Sigmoid colon (tissue), 6 donors: ENCODE measurements at regions not wholly inside any gene's neighbourhood (a gene's known extent, or its start where the extent isn't known, plus 50 kb on each side); places are given as distances from the start of the nearest gene placed in this dataset.

Source experiments
- DNase-seq: peaks from one replicate; pipeline ENCODE4 v3.0.0-alpha.2; 2019
- H3K27ac ChIP-seq, 4 donors: fragments of 200-600 bp; sonication (generic); one replicate each; pipeline ENCODE4 v1.5.1; 2016 to 2019; ENCODE audit warnings: mild to moderate bottlenecking in 1 of 4
- H3K27me3 ChIP-seq, 3 donors: fragments of 200-600 bp; sonication (generic); one replicate each; pipeline ENCODE4 v1.5.1; 2019; ENCODE audit warnings: mild to moderate bottlenecking in 1 of 3
- H3K36me3 ChIP-seq, 4 donors: fragments of 200-600 bp; sonication (generic); one replicate each; pipeline ENCODE4 v1.5.1; 2016 to 2019
- H3K4me1 ChIP-seq, 4 donors: fragments of 200-600 bp; sonication (generic); one replicate each; pipeline ENCODE4 v1.5.1; 2017 to 2019
- H3K4me3 ChIP-seq, 4 donors: fragments of 200-600 bp; sonication (generic); one replicate each; pipeline ENCODE4 v1.5.1; 2017 to 2019; ENCODE audit warnings: mild to moderate bottlenecking in 2 of 4, moderate library complexity in 1 of 4
- H3K9me3 ChIP-seq, 4 donors: fragments of 200-600 bp in 3 of 4; sonication (generic) in 3 of 4; one replicate each; pipeline versions ENCODE4 v1.5.1 to v1.6.1; 2013 to 2019
- EP300 ChIP-seq, 4 donors: sonication (generic); formaldehyde crosslinking; IDR thresholded peaks; one replicate each; pipeline ENCODE4 v1.6.1; 2017; ENCODE audit warnings: antibody characterized with exemption in 4 of 4
- POLR2A ChIP-seq, 2 donors: fragments of 450-650 bp; IDR thresholded peaks; one replicate each; pipeline ENCODE4 v1.6.1; 2016; ENCODE audit warnings: antibody characterized with exemption in 2 of 2, mild to moderate bottlenecking in 2 of 2, moderate library complexity in 2 of 2
- POLR2AphosphoS5 ChIP-seq, 4 donors: sonication (generic); formaldehyde crosslinking; IDR thresholded peaks; one replicate each; pipeline ENCODE4 v1.6.1; 2017; ENCODE audit warnings: antibody characterized with exemption in 4 of 4
- WGBS, 2 donors: extraction: QIAGEN DNeasy Blood & Tissue Kit; methylation state at CpG; one replicate each; pipeline ENCODE4 v1.1.7; 2013; 5-methylcytosine and 5-hydroxymethylcytosine counted together
- intact Hi-C: fragments of 100-400 bp; cut with DNase I; formaldehyde crosslinking; loops from one replicate; pipeline ENCODE4 v1.15.1; 2023
- TF ChIP-seq, protein P1 (sequence below), 4 experiments: fragments of 450-650 bp in 3 of 4; fragments of 200-600 bp in 1 of 4; IDR thresholded peaks; one replicate each; pipeline ENCODE4 v1.5.1; 2016 to 2019; ENCODE audit warnings: antibody characterized with exemption in 4 of 4, mild to moderate bottlenecking in 3 of 4, moderate library complexity in 2 of 4
- donor health status: healthy with polysubstance abuse.
- donor health status: healthy.

DNA sequence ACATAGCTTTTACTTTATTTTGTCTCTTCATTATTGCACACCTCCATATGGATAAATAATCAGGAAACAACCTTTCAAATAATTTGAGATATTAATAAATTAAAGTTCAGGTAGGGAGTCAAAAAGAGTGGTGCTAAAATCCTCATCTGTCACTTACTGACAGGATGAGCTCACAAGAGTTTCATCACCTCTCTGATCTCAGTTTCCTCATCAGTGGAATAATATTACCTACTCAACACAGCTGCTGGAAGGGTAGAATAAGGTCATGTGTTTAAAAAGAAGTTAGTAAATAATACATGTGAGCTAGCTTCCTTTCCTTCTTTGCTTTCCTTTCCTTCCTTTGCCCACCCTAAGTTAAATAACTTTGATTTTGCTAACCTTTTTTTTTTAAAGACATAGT, 61.9 kb downstream of the RDH14 start:
- intact Hi-C loops, result no loop called here
- no peak for DNase-seq
- no peaks in the 10 kb centered on the region for H3K36me3 ChIP-seq
- H3K27me3 ChIP-seq, result no peaks in the 10 kb centered on the region
- H3K27ac ChIP-seq, result no peak overlapping the region
- H3K4me3 ChIP-seq, result no peak overlapping the region
- no peaks in the 10 kb centered on the region for H3K4me1 ChIP-seq
- TF ChIP-seq EP300 (IDR thresholded peaks at IDR 0.05), result no peak
- no peak for TF ChIP-seq POLR2A (IDR thresholded peaks at IDR 0.05)
- TF ChIP-seq POLR2AphosphoS5 (IDR thresholded peaks at IDR 0.05), result no peak
- TF ChIP-seq, protein P1, sequence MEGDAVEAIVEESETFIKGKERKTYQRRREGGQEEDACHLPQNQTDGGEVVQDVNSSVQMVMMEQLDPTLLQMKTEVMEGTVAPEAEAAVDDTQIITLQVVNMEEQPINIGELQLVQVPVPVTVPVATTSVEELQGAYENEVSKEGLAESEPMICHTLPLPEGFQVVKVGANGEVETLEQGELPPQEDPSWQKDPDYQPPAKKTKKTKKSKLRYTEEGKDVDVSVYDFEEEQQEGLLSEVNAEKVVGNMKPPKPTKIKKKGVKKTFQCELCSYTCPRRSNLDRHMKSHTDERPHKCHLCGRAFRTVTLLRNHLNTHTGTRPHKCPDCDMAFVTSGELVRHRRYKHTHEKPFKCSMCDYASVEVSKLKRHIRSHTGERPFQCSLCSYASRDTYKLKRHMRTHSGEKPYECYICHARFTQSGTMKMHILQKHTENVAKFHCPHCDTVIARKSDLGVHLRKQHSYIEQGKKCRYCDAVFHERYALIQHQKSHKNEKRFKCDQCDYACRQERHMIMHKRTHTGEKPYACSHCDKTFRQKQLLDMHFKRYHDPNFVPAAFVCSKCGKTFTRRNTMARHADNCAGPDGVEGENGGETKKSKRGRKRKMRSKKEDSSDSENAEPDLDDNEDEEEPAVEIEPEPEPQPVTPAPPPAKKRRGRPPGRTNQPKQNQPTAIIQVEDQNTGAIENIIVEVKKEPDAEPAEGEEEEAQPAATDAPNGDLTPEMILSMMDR (IDR thresholded peaks at IDR 0.05), result no peak
- no peaks in the 10 kb centered on the region for H3K9me3 ChIP-seq

DNA sequence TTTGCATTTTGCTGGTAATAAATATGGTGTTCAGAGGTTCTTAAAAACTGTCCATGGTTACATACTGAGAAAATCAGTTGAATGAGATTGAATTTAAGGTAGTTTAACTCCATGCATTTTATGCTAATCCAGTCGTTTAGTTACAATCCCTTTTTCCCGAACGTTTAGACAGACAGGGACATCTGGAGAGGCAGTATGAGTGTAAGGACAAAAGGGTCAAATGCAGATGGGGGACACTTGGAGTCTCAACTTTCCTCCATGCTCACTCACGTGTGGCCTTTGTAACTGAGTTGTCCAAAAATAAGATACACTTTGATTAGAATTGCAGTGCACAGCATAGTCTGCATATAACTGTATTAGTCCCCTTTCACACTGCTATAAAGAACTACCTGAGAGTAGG, 63.9 kb downstream of the RDH14 start:
- no peaks in the 10 kb centered on the region for H3K9me3 ChIP-seq
- TF ChIP-seq POLR2A (IDR thresholded peaks at IDR 0.05) (no peak), POLR2AphosphoS5 (IDR thresholded peaks at IDR 0.05) (no peak), EP300 (IDR thresholded peaks at IDR 0.05) (no peak)
- TF ChIP-seq, protein P1 (IDR thresholded peaks at IDR 0.05), result no peak
- no peaks in the 10 kb centered on the region for H3K4me1 ChIP-seq
- 79 to 82% methylated on average over 4 of the region's 4 CpGs for WGBS, 2 donors
- H3K4me3 ChIP-seq, result no peak overlapping the region
- H3K27ac ChIP-seq, result no peak overlapping the region
- no peaks in the 10 kb centered on the region for H3K27me3 ChIP-seq
- intact Hi-C loops, result no loop called here
- H3K36me3 ChIP-seq, result no peaks in the 10 kb centered on the region
- DNase-seq, result no peak

DNA sequence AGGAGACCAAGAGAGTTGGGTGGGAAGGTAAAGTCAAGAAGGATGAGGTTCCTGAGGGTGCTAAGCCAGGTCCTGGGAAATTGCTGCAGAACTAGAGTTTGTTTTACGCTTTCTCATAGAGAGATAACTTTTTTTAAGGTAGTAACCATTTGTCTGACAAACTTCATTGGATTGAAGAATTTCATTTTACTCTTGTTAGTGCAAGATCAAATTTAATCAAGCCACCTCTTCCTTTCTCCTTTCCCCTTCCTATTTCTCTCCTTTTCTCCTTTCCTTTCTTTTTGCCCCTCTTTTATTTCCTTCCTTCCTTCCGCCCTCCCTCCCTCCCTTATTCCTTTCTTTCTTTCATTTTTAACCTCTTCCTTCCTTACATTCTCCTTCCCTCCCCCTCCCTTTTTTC, 65.4 kb downstream of the RDH14 start:
- TF ChIP-seq, protein P1 (IDR thresholded peaks at IDR 0.05), result no peak
- TF ChIP-seq EP300 (IDR thresholded peaks at IDR 0.05) (no peak), POLR2A (IDR thresholded peaks at IDR 0.05) (no peak), POLR2AphosphoS5 (IDR thresholded peaks at IDR 0.05) (no peak)

DNA sequence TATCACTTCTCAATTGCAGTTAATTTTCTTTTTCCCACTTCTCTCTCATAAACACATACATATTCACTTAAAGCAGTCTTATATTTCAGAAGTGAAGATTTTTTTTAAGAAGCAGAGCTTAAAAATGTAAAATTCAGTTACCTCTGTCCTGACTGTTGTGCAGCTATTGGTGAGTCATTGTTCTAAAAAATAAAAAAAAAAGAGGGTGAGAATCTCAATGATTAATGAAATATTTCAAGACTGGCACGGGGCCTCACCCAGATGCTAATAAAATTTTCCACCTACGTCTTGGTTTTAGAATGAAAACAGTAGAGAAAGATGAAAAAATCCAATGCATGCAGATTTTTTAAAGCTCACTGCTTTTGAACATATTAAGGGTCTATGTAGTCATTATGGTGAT, 67.7 kb downstream of the RDH14 start:
- DNase-seq, result no peak
- TF ChIP-seq POLR2A (IDR thresholded peaks at IDR 0.05) (no peak), EP300 (IDR thresholded peaks at IDR 0.05) (no peak), POLR2AphosphoS5 (IDR thresholded peaks at IDR 0.05) (no peak)
- TF ChIP-seq, protein P1 (IDR thresholded peaks at IDR 0.05), result no peak
- Histone ChIP-seq H3K27me3 (no peaks in the 10 kb centered on the region), H3K4me1 (no peaks in the 10 kb centered on the region), H3K36me3 (no peaks in the 10 kb centered on the region), H3K9me3 (no peaks in the 10 kb centered on the region), H3K27ac (no peak overlapping the region), H3K4me3 (no peak overlapping the region)
- intact Hi-C loops, result no loop called here
- WGBS, 2 donors, result 53 to 77% methylated on average over 2 of the region's 2 CpGs

More for the DNA sequence above, 65.4 kb downstream of the RDH14 start:
- no peaks in the 10 kb centered on the region for H3K36me3 ChIP-seq
- no peak overlapping the region for H3K4me3 ChIP-seq
- H3K27me3 ChIP-seq, result no peaks in the 10 kb centered on the region
- H3K27ac ChIP-seq, result no peak overlapping the region
- no peaks in the 10 kb centered on the region for H3K4me1 ChIP-seq
- intact Hi-C loops, result no loop called here
- no peak for DNase-seq
- WGBS, 2 donors, result 62 to 85% methylated on average over 2 of the region's 2 CpGs
- H3K9me3 ChIP-seq, result no peaks in the 10 kb centered on the region

DNA sequence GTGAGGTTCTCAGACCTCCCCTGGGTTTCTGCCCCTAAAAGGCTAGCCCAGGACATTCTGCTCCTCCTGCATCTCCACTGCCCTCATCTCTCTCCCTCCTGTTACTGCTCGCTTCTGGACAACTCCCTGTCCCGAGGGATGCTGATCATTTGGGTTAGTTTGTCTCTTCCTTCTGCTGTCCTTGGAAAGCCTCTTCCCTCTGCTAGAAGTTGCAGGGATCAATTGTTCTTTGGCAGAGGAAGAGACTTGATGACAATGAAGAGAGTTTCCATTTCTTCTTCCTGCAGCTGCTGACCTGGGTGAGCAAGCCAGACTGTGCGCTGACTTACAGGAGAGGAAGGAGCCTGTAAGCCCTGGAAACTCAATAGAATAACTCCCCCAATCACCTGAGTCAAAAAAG, 68.9 kb downstream of the RDH14 start:
- Histone ChIP-seq H3K4me3 (no peak overlapping the region), H3K27me3 (no peaks in the 10 kb centered on the region), H3K9me3 (no peaks in the 10 kb centered on the region), H3K4me1 (peaks cover 0 to 3% (median 0%) of the 10 kb centered on the region in 4 donors), H3K36me3 (no peaks in the 10 kb centered on the region), H3K27ac (no peak overlapping the region)
- 82 to 89% methylated on average over 3 of the region's 3 CpGs for WGBS, 2 donors
- intact Hi-C loops, result no loop called here
- TF ChIP-seq, protein P1 (IDR thresholded peaks at IDR 0.05), result no peak
- no peak for TF ChIP-seq POLR2A (IDR thresholded peaks at IDR 0.05)
- TF ChIP-seq POLR2AphosphoS5 (IDR thresholded peaks at IDR 0.05), result no peak
- no peak for TF ChIP-seq EP300 (IDR thresholded peaks at IDR 0.05)
- no peak for DNase-seq
